ENCODE measurements at regions not wholly inside any gene's neighbourhood (a gene's known extent, or its start where the extent isn't known, plus 50 kb on each side); places are given as distances from the start of the nearest gene placed in this dataset.

DNA sequence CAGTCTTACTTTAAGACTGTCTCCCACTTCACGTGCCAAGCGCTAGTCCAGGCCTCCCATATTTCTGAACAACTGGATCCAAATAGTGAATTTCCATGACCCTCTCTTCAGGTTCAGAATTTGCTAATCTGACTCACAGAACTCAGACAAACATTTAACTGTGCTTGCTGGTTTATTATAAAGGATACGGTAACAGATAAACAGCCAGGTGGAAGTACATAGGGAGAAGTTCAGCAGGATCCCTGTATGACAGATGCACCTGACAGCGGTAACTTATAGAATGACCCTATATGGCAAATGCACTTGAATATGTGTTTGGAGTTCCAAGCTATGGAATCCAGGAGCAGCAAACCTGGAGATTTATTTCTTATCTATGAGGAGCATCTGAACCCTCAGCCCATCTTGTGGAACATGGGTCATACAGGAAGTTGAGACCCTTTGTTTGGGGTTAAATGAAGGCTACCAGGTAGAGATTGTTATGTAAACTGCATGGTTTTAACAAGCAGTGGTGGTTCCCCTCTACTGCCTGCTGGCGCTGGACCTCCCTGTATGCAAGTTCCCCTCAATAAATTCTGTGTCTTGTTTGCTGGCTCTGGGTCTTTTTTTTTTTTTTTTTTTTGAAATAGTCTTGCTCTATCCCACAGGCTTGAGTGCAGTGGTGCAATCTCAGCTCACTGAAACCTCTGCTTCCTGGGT is 622.6 kb downstream of the KCNJ2 start:
- Histone ChIP-seq H3K4me3 (replicated peaks in 1 of 3; ENCODE audit: insufficient read depth in 1 of 3, low read depth in 1 of 3, low read length in 3 of 3) (no peak overlapping the region), H3K9me3 (replicated peaks; ENCODE audit: control insufficient read depth, insufficient read depth, low read length) (no peaks in the 10 kb centered on the region), H3K9ac (replicated peaks; ENCODE audit: extremely low read depth, insufficient read depth, low read length) (no peak overlapping the region), H3K27ac (ENCODE audit: insufficient read depth, low read depth, low read length) (no peak overlapping the region), H3K9me1 (replicated peaks; ENCODE audit: control insufficient read depth, extremely low read depth, insufficient read depth, low read length) (no peaks in the 10 kb centered on the region), H3K36me3 (ENCODE audit: control insufficient read depth in 2 of 2, extremely low read depth in 1 of 2, insufficient read depth in 2 of 2, low read length in 2 of 2) (no peaks in the 10 kb centered on the region), H3K4me1 (ENCODE audit: control insufficient read depth, extremely low read depth, insufficient read depth, low read length) (no peaks in the 10 kb centered on the region), H3K79me2 (ENCODE audit: control insufficient read depth, insufficient read depth, low read length) (no peaks in the 10 kb centered on the region), H2AFZ (ENCODE audit: low read depth, low read length) (no peak overlapping the region), H4K20me1 (replicated peaks; ENCODE audit: control insufficient read depth, extremely low read depth, insufficient read depth, low read length) (no peaks in the 10 kb centered on the region), H3K4me2 (ENCODE audit: insufficient read depth, low read length) (no peak overlapping the region), H3K27me3 (ENCODE audit: control insufficient read depth in 2 of 2, insufficient read depth in 2 of 2, low read length in 2 of 2) (no peaks in the 10 kb centered on the region)
- no TSS peak for BruUV-seq (replicated peaks)
- dilution Hi-C loops (cut with MboI; ENCODE audit: extremely low pct_ligation_motif_present, low sequenced_read_pairs), result no loop called here
- TF ChIP-seq, protein P1, sequence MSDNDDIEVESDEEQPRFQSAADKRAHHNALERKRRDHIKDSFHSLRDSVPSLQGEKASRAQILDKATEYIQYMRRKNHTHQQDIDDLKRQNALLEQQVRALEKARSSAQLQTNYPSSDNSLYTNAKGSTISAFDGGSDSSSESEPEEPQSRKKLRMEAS (IDR thresholded peaks at IDR 0.05; ENCODE audit: insufficient read depth, insufficient read length), result no peak
- TF ChIP-seq GATA2 (IDR thresholded peaks at IDR 0.05; ENCODE audit: insufficient read depth, insufficient read length, low read depth, low read length) (no peak), JUN (IDR thresholded peaks at IDR 0.05; ENCODE audit: borderline replicate concordance, insufficient read depth, insufficient read length, low read depth) (no peak), FOS (IDR thresholded peaks at IDR 0.05; ENCODE audit: borderline replicate concordance, insufficient read depth, low read length) (no peak), POLR2AphosphoS5 (IDR thresholded peaks at IDR 0.05; ENCODE audit: insufficient read depth, low read depth, low read length) (no peak), POLR2A (IDR thresholded peaks at IDR 0.05; ENCODE audit: low read depth, low read length) (no peak), MYC (IDR thresholded peaks at IDR 0.05; ENCODE audit: low read depth, low read length) (no peak), EZH2 (IDR thresholded peaks at IDR 0.05; ENCODE audit: borderline replicate concordance, low read depth, low read length, severe bottlenecking) (no peak)
- TF ChIP-seq, protein P2, sequence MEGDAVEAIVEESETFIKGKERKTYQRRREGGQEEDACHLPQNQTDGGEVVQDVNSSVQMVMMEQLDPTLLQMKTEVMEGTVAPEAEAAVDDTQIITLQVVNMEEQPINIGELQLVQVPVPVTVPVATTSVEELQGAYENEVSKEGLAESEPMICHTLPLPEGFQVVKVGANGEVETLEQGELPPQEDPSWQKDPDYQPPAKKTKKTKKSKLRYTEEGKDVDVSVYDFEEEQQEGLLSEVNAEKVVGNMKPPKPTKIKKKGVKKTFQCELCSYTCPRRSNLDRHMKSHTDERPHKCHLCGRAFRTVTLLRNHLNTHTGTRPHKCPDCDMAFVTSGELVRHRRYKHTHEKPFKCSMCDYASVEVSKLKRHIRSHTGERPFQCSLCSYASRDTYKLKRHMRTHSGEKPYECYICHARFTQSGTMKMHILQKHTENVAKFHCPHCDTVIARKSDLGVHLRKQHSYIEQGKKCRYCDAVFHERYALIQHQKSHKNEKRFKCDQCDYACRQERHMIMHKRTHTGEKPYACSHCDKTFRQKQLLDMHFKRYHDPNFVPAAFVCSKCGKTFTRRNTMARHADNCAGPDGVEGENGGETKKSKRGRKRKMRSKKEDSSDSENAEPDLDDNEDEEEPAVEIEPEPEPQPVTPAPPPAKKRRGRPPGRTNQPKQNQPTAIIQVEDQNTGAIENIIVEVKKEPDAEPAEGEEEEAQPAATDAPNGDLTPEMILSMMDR (IDR thresholded peaks at IDR 0.05; ENCODE audit: extremely low read depth in 1 of 2, insufficient read depth in 1 of 2, low read depth in 1 of 2, low read length in 2 of 2), result no peak
- DNase-seq (ENCODE audit: low read depth, low spot score) (no peak), FAIRE-seq (no peak)
- intact Hi-C loops (cut with micrococcal nuclease), result no loop called here
- ChIA-PET POLR2A (no interaction called here), CTCF (no interaction called here)

Measured in endothelial cell of umbilical vein (primary cell).